ENCODE measurements at regions not wholly inside any gene's neighbourhood (a gene's known extent, or its start where the extent isn't known, plus 50 kb on each side); places are given as distances from the start of the nearest gene placed in this dataset.

DNA sequence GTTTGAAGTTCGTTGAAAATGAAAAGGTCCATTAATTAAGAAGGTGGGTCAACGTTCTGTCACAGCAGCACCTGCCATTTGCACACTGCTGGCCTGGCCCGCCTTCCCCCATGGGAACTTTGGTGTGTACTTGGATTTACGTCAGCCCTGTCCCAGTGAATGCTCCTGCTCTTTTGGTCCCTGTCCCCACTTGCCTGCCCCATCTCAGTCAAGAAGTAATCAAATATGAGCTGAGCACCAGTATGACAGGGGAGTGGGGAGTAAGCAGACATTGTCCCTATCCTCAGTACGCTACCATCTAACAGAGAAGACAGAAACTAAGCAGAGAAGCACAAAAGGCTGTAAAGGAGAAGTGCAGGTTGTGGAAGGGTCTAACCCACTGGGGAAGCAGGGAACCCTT, 65.1 kb downstream of the SLC4A3 start:
- Mint-ChIP-seq H3K36me3 (no peaks in the 10 kb centered on the region), H3K27me3 (peaks cover 18% of the 10 kb centered on the region), H3K4me1 (no peaks in the 10 kb centered on the region), H3K4me3 (no peak overlapping the region), H3K27ac (no peak overlapping the region), H3K9me3 (no peaks in the 10 kb centered on the region)
- no peak for ATAC-seq (ENCODE audit: low read depth)
- no peak for DNase-seq (ENCODE audit: low spot score in 2 of 2)

DNA sequence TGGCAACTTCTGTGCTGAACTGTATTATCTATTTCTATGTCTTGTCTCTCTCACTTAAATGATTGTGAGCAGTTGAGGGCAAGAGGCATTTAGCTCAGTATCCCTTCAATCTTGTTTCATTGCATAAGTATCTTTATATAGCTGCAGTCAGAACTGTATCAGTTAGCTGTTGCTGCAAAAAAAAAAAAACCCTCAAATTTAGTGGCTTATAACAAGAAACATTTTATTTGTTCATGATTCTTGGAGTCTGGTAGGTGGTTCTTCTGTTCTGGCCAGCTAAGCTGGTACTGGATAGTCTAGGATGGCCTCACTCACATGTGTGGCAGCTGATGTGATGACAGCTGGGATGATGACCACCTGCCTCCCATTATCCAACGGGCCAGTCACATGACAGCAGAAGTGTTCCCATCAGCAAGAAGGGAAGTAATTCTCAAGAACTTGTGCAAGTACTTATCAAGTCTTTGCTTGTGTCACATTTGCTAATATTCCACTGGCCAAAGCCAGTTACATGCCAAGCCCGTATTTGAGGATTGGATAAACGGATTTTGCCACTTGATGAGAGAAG, 67.8 kb downstream of the SLC4A3 start:
- no peak for DNase-seq (ENCODE audit: low spot score in 2 of 2)
- no peak overlapping the region for H3K27ac Mint-ChIP-seq
- H3K27me3 Mint-ChIP-seq = peaks cover 21% of the 10 kb centered on the region
- H3K4me1 Mint-ChIP-seq = no peaks in the 10 kb centered on the region
- H3K4me3 Mint-ChIP-seq = no peak overlapping the region
- no peak for ATAC-seq (ENCODE audit: low read depth)
- H3K9me3 Mint-ChIP-seq = no peaks in the 10 kb centered on the region
- H3K36me3 Mint-ChIP-seq = no peaks in the 10 kb centered on the region

DNA sequence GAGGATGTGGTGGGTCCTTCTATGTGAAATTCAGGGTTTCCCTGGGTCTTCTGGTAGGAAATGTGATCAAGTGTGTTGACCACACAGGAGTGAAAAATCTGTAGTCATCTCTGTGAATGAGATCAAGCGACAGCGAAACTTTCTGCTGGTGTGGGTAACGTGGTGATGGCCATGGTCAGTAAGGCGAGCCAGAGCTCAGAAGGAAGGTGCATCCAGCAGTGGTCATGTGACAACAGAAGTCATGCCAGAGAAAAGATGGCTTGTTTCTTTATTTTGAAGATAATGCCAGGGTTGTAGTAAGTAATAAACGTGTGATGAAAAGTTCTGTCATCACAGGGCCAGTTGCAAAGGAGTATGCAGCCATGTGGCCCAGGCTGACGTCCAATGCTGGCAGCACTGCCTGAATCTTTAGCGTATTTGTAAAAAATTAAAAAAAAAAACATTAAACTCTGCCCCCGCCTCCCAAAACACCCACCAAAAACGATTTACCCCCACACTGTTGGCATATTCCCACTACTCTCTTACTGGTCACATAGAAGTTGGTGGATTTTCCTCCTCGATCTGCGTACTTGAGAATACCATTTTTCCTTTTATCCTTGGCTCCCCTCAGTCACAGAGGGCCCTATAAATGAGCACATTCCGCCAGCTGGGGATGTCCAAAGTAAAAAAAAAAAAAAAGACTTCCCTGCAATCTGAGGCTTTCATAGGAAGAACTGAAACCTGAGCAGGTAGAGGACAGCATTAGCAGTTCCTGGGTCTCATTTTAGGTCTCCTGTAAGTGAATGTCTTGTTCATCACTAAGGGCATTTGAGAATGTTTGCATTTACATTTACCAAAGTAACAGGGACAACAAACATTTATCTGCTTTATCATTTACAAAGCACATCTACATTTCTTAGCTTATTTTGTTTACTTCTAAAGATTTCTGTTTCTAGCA, 70.6 kb downstream of the SLC4A3 start:
- Mint-ChIP-seq H3K4me3 (no peak overlapping the region), H3K27me3 (peaks cover 18% of the 10 kb centered on the region), H3K36me3 (no peaks in the 10 kb centered on the region)

DNA sequence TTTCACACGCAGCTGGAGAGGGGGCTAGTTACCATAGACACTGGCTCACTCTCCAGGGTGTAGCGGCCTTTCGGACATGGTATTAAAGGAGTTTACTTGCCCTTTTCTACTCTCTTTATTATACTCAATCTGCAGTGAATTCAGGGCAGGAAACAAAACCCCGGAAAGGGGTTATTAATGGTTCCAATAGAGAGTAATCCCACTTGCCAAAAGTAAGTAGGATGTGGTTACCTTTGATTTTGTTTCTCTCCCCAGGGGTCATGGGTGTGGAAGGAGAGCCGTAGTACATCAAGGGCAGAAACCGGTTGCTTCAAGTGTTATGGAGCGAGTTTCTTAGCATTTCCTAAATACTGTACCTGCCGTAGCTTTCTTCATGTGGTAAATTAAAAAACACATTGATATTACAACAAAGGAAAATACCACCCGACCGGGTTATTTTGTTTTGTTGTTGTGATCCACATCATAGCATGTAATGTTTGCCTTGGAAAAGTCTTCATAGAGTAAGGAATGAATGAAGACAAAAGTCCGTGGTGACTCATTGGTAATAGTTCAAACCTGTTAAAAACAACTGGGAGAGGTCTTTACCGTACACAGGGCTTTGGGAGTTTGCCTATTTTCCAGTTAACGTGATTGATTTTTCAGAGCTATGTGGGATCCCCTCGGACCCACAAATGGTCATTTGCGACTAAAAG, 71.5 kb downstream of the SLC4A3 start:
- H3K36me3 Mint-ChIP-seq = no peaks in the 10 kb centered on the region
- H3K4me3 Mint-ChIP-seq = no peak overlapping the region
- no peaks in the 10 kb centered on the region for H3K4me1 Mint-ChIP-seq
- H3K27me3 Mint-ChIP-seq = peaks cover 13% of the 10 kb centered on the region
- H3K9me3 Mint-ChIP-seq = no peaks in the 10 kb centered on the region
- ATAC-seq (ENCODE audit: low read depth) (no peak), DNase-seq (ENCODE audit: low spot score in 2 of 2) (no peak)
- no peak overlapping the region for H3K27ac Mint-ChIP-seq

More for the DNA sequence above, 70.6 kb downstream of the SLC4A3 start:
- no peak for ATAC-seq (ENCODE audit: low read depth)
- Mint-ChIP-seq H3K4me1 (no peaks in the 10 kb centered on the region), H3K9me3 (no peaks in the 10 kb centered on the region), H3K27ac (no peak overlapping the region)
- DNase-seq (ENCODE audit: low spot score in 2 of 2) = no peak

DNA sequence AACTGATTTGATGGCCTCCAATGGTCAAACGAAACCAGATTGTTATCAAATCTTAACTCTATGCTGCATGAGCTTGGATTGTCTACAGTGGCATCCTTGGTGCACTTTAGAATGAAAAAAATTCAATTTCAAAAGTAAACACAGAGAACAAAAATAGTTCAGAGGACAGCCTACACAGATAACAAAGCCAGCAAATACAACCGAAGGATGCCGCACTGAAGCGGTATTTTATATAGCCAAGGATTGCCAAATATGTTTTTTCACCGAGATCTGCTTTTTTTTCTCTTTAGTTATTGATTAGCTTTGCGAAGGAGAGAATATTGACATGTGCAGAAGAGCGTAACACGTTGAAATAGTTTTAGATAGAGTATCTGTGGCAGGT, 72.0 kb downstream of the SLC4A3 start:
- no peaks in the 10 kb centered on the region for H3K4me1 Mint-ChIP-seq
- H3K36me3 Mint-ChIP-seq = no peaks in the 10 kb centered on the region
- no peaks in the 10 kb centered on the region for H3K9me3 Mint-ChIP-seq
- DNase-seq (ENCODE audit: low spot score in 2 of 2) (no peak), ATAC-seq (ENCODE audit: low read depth) (no peak)
- H3K27ac Mint-ChIP-seq = no peak overlapping the region
- H3K4me3 Mint-ChIP-seq = no peak overlapping the region
- peaks cover 13% of the 10 kb centered on the region for H3K27me3 Mint-ChIP-seq

DNA sequence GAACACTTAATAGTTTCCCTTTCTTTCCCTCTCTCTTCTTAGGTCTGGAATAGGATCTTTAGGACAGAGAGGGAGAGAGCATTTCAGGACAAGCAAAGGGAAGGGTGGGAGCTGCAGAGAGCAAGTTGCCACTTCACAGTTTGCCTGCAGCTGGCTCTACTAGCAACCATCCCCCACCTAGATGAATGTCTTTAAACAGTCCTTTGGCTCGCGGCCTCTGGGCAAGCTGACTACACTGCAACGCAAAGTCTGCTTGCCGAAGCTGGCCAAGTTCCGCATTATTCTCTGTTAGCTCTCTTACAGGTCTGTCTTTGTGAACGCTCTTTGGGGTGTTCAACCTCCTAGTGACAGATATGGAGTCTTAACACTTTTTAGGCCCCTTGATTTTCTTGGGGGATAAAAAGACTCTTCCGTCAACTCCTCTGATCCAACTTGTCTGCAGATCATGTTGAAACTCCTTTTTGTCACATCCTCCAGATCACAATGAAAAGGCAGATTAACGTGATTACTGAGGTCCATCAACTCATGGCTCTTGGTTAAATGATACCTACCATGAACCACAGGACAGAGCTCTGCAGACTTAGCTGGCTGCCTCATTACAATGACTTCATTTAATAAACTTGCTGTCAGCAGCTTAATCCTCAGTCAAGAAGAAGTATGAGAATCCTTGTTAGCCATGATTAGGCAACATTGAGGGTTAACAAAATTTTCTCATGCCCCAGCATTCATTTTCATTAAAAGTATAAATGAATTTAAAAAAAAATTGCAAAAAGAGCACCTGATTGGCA, 74.6 kb downstream of the SLC4A3 start:
- H3K4me1 Mint-ChIP-seq = no peaks in the 10 kb centered on the region
- H3K27ac Mint-ChIP-seq = no peak overlapping the region
- H3K36me3 Mint-ChIP-seq = no peaks in the 10 kb centered on the region
- peaks cover 16% of the 10 kb centered on the region for H3K27me3 Mint-ChIP-seq
- H3K4me3 Mint-ChIP-seq = no peak overlapping the region
- ATAC-seq (ENCODE audit: low read depth) (no peak), DNase-seq (ENCODE audit: low spot score in 2 of 2) (no peak)
- no peaks in the 10 kb centered on the region for H3K9me3 Mint-ChIP-seq

DNA sequence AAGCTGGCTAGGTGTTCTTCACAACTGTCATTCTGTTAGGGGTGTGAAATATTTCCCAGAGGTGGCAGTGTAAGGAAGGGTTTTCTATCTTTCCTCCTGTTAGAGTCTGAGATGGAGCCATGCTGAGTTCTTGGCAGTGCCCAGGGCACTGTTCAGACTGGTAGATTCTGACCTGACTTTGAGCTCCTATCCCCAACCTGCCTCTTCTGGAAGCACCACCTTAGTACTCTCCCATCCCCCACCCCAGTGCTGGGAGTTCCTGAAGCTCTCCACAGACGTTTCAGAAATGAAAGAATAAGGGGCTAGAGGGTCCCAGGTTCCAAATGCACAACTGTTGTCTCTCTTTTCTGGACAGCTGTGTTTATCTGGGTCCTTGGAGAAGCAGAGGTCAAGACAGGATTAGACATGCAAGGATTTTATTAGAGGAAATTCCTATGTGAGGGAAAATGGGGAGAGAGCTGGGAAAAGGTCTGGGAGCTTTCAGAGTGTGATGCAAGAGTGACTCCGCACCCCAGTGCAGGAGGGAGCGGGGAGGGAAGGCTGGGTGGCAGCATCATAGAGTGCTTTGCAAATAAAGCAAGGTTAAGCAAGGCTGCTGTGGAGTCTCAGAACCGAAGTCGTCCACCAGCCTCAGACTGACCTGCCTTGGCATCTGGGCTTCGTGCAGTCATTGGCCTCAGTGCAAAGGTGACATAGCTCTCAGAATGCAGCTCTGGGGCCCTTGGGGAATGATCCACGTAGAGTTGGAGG, 75.5 kb downstream of the SLC4A3 start:
- ATAC-seq (ENCODE audit: low read depth) (no peak), DNase-seq (ENCODE audit: low spot score in 2 of 2) (no peak)
- Mint-ChIP-seq H3K27me3 (peaks cover 17% of the 10 kb centered on the region), H3K36me3 (no peaks in the 10 kb centered on the region), H3K4me3 (no peak overlapping the region), H3K27ac (no peak overlapping the region), H3K9me3 (no peaks in the 10 kb centered on the region), H3K4me1 (no peaks in the 10 kb centered on the region)

DNA sequence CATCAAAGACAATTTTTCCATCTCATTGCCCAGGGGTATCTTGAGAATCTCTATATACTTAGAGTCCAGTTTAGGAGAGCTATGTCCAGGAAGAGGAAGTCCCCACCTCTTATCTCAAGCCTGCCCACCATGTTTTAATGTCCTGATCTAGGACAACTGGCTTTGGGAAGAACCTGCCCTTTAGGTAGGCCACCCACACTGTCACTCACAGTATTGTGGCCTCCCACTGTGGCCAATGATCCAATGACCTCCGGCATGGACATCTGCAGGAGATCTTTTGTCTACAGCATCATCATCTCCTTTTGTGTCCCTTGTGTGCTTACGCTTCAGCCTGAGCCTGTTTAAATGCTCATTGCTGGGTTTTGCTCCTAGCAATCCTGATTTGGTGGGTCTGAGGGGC, 77.4 kb downstream of the SLC4A3 start:
- no peaks in the 10 kb centered on the region for H3K9me3 Mint-ChIP-seq
- H3K4me1 Mint-ChIP-seq = no peaks in the 10 kb centered on the region
- H3K36me3 Mint-ChIP-seq = no peaks in the 10 kb centered on the region
- no peak overlapping the region for H3K27ac Mint-ChIP-seq
- H3K4me3 Mint-ChIP-seq = no peak overlapping the region
- ATAC-seq (ENCODE audit: low read depth) = no peak
- DNase-seq (ENCODE audit: low spot score in 2 of 2) = no peak
- peaks cover 17% of the 10 kb centered on the region for H3K27me3 Mint-ChIP-seq

DNA sequence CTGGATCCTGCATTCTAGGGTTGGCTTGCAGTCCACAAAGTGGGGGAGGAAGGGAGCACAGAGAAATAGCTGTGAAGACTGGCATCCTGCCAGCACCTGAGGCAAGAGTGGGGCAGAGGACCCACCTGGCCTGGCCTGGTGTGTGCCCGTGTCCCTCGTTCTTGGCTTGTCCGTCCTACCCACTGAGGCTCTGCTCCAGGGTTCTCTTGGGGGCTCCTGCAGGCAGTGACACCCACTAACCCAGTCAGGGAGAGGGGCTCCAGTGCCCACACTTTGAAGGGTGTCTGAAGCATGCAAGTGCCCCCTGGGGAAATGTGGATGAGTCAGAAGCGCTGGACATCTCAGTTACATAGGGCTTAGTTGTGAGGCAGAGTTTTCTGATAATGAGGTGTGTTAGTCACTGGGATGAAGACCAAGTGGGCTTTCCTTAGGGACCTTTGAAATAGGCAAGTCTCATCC, 79.4 kb downstream of the SLC4A3 start:
- H3K4me1 Mint-ChIP-seq = no peaks in the 10 kb centered on the region
- H3K27ac Mint-ChIP-seq = no peak overlapping the region
- ATAC-seq (ENCODE audit: low read depth) (no peak), DNase-seq (ENCODE audit: low spot score in 2 of 2) (no peak)
- H3K36me3 Mint-ChIP-seq = no peaks in the 10 kb centered on the region
- no peaks in the 10 kb centered on the region for H3K9me3 Mint-ChIP-seq
- H3K27me3 Mint-ChIP-seq = peaks cover 20% of the 10 kb centered on the region
- no peak overlapping the region for H3K4me3 Mint-ChIP-seq

DNA sequence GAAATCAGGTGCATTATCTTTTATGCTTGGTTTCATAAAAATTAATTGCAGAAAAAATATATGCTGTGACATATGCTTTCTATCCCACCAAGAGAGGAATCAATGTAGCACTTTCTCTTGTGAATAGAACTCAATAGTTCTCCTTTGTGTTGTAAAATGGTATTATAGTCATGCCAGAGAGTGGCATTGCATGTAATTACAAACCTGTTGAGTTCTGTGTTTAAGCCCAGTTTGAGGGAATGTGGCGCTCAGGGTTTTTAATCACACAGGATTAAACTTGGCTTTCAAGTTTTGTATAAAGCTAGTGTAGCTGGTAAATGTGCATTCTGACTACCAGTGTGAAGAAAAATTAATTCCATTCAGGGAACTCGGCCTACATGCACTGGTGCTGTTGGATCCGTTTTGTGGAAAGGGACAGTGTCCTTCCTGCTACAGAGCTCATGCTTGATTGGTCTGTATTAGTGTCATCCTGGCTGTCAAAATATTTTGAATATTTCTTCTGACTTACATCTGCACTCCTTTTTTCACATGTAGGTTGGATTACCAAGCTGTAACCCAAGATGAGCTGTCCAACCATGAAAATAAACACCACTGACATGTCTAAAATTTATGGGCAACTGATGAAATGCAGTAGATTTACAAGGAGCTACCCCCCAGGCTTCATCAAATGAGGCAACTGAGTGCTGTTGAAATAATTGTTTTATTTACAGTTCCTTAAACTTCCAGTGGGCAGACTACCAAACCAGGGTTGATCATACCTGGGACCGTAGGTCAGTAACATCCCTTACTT, 80.3 kb downstream of the SLC4A3 start:
- H3K36me3 Mint-ChIP-seq = no peaks in the 10 kb centered on the region
- no peak overlapping the region for H3K27ac Mint-ChIP-seq
- no peak for ATAC-seq (ENCODE audit: low read depth)
- peaks cover 4% of the 10 kb centered on the region for H3K4me1 Mint-ChIP-seq
- peaks cover 22% of the 10 kb centered on the region for H3K27me3 Mint-ChIP-seq
- no peak for DNase-seq (ENCODE audit: low spot score in 2 of 2)
- H3K4me3 Mint-ChIP-seq = no peak overlapping the region
- peaks cover 4% of the 10 kb centered on the region for H3K9me3 Mint-ChIP-seq

DNA sequence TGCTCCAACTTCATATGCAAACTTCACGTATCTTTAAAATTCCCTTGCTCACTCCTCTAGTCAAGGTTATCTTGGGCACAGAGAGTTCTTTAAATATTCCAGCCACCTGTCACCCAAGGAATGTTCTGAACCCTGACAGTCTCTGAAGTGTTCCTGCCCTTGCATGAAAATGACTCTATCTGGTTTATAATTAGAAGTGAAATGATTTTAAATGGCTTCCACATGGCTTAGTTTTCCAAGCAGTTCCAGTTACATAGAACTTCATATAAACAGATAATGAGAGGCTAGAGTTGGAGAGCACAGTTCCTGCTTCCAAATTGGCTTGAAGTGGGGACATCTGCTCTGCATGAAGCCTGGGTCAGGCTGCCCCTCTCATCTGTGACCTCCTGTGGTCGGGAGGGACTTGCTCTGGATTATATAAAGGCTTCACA, 81.9 kb downstream of the SLC4A3 start:
- peaks cover 4% of the 10 kb centered on the region for H3K4me1 Mint-ChIP-seq
- ATAC-seq (ENCODE audit: low read depth) (no peak), DNase-seq (ENCODE audit: low spot score in 2 of 2) (no peak)
- H3K9me3 Mint-ChIP-seq = peaks cover 7% of the 10 kb centered on the region
- no peaks in the 10 kb centered on the region for H3K36me3 Mint-ChIP-seq
- peaks cover 24% of the 10 kb centered on the region for H3K27me3 Mint-ChIP-seq
- H3K27ac Mint-ChIP-seq = no peak overlapping the region
- no peak overlapping the region for H3K4me3 Mint-ChIP-seq

DNA sequence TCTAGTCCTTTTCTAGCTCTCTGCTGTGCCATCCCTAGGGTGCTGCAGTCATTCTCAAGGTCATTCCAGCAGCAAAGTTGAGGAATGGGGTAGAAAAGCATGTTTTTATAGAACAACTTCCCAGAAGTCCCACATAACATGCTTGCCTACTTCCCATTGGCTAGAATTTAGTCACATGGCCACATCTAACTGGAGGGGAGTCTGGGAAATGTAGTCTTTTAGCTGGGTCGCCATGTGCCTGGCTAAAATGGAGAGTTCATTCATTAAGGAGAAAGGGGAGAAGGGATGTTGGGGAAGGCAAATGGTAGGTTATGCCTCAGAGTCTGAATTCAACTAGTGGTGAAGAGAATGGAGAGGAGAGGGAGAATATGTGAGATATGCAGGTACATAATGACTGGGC, 85.7 kb downstream of the SLC4A3 start:
- DNase-seq (ENCODE audit: low spot score in 2 of 2) = no peak
- Mint-ChIP-seq H3K9me3 (peaks cover 7% of the 10 kb centered on the region), H3K4me1 (peaks cover 4% of the 10 kb centered on the region), H3K27me3 (peaks cover 17% of the 10 kb centered on the region), H3K27ac (no peak overlapping the region), H3K4me3 (no peak overlapping the region), H3K36me3 (no peaks in the 10 kb centered on the region)
- no peak for ATAC-seq (ENCODE audit: low read depth)

Measured in memory B cell (primary cell).